ENCODE measurements at regions not wholly inside any gene's neighbourhood (a gene's known extent, or its start where the extent isn't known, plus 50 kb on each side); places are given as distances from the start of the nearest gene placed in this dataset.

DNA sequence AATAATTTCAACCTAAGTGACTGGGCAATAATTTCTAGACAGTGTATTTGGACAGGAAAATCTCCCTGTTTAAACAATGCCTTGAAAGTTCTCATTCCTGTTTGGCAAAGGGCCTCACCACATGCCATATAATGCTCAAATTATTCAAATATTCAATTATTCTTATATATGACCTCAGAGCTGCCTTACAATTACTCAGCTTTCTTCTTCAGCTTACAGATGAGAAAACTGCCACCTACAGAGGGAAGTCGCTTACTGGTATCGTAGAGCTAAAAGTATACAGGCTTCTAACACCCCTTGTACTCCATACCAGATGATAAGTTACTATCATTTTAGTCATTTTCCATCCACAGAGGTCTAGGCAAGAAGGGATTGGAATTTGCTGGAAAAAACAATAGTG, 830.3 kb downstream of the BRINP1 start:
- Histone ChIP-seq H3K4me3 (no peak overlapping the region), H3K9me3 (no peaks in the 10 kb centered on the region)
- WGBS, 2 donors = 75 to 82% methylated on average over 2 of the region's 2 CpGs

DNA sequence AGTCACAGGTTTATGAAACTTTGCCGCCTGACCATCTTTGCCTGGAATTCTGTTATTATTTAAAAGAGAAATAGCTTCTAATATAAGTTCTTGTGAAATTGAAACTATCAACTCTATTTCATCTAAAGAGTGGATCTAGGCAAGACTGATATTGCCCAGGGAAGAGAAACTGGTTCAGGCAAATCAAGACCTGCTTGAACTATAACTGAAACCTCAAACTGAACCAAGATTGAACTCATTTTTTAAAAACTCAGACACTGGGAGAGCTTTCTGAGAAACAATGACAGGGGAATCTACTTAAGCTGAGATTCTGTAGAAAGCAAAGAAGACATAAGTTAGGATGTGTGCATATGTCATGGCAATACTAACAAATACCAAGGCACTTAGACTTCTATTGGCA, 815.8 kb downstream of the BRINP1 start:
- intact Hi-C loops (cut with DNase I) = no loop called here
- Histone ChIP-seq H3K27me3 (no peaks in the 10 kb centered on the region), H3K4me3 (no peak overlapping the region), H3K27ac (no peak overlapping the region), H3K4me1 (no peaks in the 10 kb centered on the region), H3K9me3 (no peaks in the 10 kb centered on the region), H3K36me3 (no peaks in the 10 kb centered on the region)
- 35 to 52% methylated on average over 1 of the region's 1 CpG for WGBS, 2 donors
- DNase-seq = no peak
- TF ChIP-seq, protein P1, sequence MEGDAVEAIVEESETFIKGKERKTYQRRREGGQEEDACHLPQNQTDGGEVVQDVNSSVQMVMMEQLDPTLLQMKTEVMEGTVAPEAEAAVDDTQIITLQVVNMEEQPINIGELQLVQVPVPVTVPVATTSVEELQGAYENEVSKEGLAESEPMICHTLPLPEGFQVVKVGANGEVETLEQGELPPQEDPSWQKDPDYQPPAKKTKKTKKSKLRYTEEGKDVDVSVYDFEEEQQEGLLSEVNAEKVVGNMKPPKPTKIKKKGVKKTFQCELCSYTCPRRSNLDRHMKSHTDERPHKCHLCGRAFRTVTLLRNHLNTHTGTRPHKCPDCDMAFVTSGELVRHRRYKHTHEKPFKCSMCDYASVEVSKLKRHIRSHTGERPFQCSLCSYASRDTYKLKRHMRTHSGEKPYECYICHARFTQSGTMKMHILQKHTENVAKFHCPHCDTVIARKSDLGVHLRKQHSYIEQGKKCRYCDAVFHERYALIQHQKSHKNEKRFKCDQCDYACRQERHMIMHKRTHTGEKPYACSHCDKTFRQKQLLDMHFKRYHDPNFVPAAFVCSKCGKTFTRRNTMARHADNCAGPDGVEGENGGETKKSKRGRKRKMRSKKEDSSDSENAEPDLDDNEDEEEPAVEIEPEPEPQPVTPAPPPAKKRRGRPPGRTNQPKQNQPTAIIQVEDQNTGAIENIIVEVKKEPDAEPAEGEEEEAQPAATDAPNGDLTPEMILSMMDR (IDR thresholded peaks at IDR 0.05) = no peak
- TF ChIP-seq POLR2A (IDR thresholded peaks at IDR 0.05) = no peak

More for the DNA sequence above, 830.3 kb downstream of the BRINP1 start:
- Histone ChIP-seq H3K4me1 (no peaks in the 10 kb centered on the region), H3K27me3 (no peaks in the 10 kb centered on the region), H3K27ac (no peak overlapping the region), H3K36me3 (no peaks in the 10 kb centered on the region)
- intact Hi-C loops (cut with DNase I) = no loop called here
- no peak for DNase-seq
- TF ChIP-seq, protein P1 (IDR thresholded peaks at IDR 0.05) = no peak
- no peak for TF ChIP-seq POLR2A (IDR thresholded peaks at IDR 0.05)

DNA sequence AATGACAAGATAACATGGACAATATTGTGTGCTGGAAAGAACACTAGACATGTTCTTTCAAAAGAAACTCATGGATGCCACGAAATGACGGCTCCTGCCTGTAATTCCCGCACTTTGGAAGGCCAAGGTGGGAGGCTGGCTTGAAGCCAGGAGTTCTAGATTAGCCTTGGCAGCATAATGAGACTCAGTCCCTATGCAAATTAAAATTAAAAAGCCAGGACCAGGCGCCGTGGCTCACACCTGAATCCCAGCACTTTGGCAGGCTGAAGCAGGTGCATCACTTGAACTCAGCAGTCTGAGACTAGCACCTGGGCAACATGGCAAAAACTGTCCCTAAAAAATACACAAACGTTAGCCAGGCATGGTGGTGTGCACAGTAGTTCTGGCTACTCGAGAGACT, 814.2 kb downstream of the BRINP1 start:
- intact Hi-C loops (cut with DNase I) = no loop called here

DNA sequence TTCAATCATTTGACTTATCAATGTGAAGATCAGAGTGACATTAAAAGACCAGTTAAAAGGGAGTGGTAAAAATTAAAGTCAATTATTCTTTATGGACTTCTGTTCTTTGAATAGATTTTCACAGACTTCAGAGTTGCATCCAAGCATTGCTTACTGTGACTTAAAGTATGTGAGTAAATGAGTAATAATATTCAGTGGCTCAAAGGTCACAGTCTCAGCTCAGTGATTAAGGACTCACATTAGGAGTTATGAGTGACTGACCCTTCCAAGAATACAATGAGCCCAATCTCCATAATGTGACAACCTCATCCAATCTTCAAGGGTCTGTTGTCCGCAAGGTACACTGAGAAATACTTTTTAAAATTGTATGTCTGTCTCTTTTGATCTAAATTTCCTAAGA, 811.2 kb downstream of the BRINP1 start:
- no peak overlapping the region for H3K4me3 ChIP-seq
- no peak overlapping the region for H3K27ac ChIP-seq
- 81 to 85% methylated on average over 1 of the region's 1 CpG for WGBS, 2 donors
- H3K4me1 ChIP-seq = no peaks in the 10 kb centered on the region
- intact Hi-C loops (cut with DNase I) = no loop called here
- DNase-seq = no peak
- H3K27me3 ChIP-seq = no peaks in the 10 kb centered on the region
- H3K36me3 ChIP-seq = no peaks in the 10 kb centered on the region
- TF ChIP-seq POLR2A (IDR thresholded peaks at IDR 0.05) = no peak
- TF ChIP-seq, protein P1 (IDR thresholded peaks at IDR 0.05) = no peak
- no peaks in the 10 kb centered on the region for H3K9me3 ChIP-seq

More for the DNA sequence above, 814.2 kb downstream of the BRINP1 start:
- Histone ChIP-seq H3K27ac (no peak overlapping the region), H3K4me3 (no peak overlapping the region), H3K27me3 (no peaks in the 10 kb centered on the region), H3K9me3 (no peaks in the 10 kb centered on the region), H3K36me3 (no peaks in the 10 kb centered on the region), H3K4me1 (no peaks in the 10 kb centered on the region)
- DNase-seq = no peak
- TF ChIP-seq, protein P1 (IDR thresholded peaks at IDR 0.05) = no peak
- TF ChIP-seq POLR2A (IDR thresholded peaks at IDR 0.05) = no peak
- WGBS, 2 donors = 64 to 74% methylated on average over 7 of the region's 7 CpGs

DNA sequence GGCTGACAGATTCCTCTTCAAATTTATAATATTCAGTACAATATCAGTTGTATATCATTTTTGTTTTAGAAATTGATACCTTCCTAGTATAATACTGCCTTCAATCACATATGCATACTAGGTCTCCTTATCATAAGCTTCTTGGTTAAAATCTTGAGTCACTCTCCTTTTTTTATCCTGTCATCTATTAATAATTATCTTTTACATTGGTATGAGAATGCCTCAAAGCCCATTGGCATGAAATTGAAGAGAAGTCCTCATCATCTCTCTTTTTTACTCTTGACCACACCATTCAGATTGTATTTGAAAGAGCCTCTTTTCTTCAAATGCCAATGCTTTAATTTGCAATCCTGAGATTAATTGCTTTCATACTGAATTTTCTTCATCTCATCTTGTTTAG, 810.3 kb downstream of the BRINP1 start:
- Histone ChIP-seq H3K27ac (no peak overlapping the region), H3K4me3 (no peak overlapping the region), H3K36me3 (no peaks in the 10 kb centered on the region), H3K9me3 (no peaks in the 10 kb centered on the region), H3K4me1 (no peaks in the 10 kb centered on the region), H3K27me3 (no peaks in the 10 kb centered on the region)
- intact Hi-C loops (cut with DNase I) = no loop called here
- DNase-seq = no peak
- TF ChIP-seq POLR2A (IDR thresholded peaks at IDR 0.05) = no peak
- TF ChIP-seq, protein P1 (IDR thresholded peaks at IDR 0.05) = no peak
